Fibroblast of villous mesenchyme (primary cell): ENCODE measurements at regions not wholly inside any gene's neighbourhood (a gene's known extent, or its start where the extent isn't known, plus 50 kb on each side); places are given as distances from the start of the nearest gene placed in this dataset.

Source experiments
- DNase-seq: peaks from one replicate; pipeline ENCODE4 v3.0.0-alpha.2; 2010; ENCODE audit warnings: low read depth
- H3K4me3 ChIP-seq: 2 replicates; pipeline ENCODE4 v1.5.1; 2011; ENCODE audit warnings: low read depth, mild to moderate bottlenecking, low read length
- TF ChIP-seq, protein P1 (sequence below): IDR thresholded peaks from 2 replicates; pipeline ENCODE4 v1.5.1; 2012; ENCODE audit warnings: low read depth, mild to moderate bottlenecking, low read length; ENCODE audit not compliant: insufficient read depth

DNA sequence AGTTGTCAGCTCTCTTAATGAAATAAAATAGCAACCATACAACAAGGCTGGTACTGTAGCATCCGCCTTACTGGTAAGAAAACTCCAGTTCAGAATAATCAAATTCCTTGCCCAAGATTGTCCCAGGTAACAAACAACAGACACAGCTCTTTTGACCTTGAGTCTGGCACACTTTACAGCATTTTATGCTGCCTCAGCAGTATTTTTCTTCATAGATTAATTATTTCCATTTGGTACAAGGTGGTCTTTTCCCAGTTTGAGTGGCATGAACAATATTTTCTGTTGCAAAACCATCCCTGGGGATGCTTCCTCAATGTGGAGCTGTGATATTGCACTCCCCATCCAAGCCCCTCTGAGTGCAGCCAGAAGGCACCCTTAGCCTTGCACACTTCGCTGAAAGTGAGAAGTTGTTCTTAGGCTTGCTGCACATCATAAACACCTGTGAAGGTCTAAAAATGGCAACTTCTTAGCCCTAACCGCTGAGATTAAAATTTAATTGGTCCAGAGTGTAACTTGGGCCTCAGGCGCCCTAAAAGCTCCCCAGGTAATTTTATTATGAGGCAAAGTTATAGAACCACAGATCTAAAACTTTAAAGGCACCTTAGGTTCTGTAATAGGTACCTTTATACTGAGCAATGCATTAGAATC is 523.3 kb downstream of the CMPK2 start:
- no peak overlapping the region for H3K4me3 ChIP-seq
- no peak for DNase-seq
- TF ChIP-seq, protein P1, sequence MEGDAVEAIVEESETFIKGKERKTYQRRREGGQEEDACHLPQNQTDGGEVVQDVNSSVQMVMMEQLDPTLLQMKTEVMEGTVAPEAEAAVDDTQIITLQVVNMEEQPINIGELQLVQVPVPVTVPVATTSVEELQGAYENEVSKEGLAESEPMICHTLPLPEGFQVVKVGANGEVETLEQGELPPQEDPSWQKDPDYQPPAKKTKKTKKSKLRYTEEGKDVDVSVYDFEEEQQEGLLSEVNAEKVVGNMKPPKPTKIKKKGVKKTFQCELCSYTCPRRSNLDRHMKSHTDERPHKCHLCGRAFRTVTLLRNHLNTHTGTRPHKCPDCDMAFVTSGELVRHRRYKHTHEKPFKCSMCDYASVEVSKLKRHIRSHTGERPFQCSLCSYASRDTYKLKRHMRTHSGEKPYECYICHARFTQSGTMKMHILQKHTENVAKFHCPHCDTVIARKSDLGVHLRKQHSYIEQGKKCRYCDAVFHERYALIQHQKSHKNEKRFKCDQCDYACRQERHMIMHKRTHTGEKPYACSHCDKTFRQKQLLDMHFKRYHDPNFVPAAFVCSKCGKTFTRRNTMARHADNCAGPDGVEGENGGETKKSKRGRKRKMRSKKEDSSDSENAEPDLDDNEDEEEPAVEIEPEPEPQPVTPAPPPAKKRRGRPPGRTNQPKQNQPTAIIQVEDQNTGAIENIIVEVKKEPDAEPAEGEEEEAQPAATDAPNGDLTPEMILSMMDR: no peak

- no peak overlapping the region for H3K4me3 ChIP-seq
- TF ChIP-seq, protein P1: no peak
Measured at GRCh38 chr2:6343076-6343475, 522.6 kb downstream of the CMPK2 start.

DNA sequence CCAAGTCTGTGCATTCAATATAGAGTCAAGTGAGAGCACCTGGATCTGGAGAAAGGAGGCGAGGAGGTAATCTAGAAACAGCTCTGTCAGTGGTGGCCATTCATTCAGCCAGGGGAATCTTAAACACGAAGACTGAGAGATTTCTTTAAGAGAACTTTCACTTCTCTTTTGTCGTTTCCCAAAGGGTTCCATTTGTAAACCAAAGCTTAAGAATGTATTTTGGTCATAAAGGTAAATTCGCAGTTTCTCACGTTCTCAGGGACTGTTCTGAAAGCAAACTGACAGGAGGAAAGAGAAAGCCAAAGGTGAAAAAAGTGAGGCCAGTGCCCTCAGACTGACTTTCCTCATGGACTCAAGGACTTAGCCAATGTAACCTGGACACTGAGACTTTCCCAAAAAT is 513.5 kb downstream of the CMPK2 start:
- DNase-seq: no peak
- TF ChIP-seq, protein P1: no peak
- H3K4me3 ChIP-seq: no peak overlapping the region

More at GRCh38 chr2:6343076-6343475, 522.6 kb downstream of the CMPK2 start:
- DNase-seq: no peak

DNA sequence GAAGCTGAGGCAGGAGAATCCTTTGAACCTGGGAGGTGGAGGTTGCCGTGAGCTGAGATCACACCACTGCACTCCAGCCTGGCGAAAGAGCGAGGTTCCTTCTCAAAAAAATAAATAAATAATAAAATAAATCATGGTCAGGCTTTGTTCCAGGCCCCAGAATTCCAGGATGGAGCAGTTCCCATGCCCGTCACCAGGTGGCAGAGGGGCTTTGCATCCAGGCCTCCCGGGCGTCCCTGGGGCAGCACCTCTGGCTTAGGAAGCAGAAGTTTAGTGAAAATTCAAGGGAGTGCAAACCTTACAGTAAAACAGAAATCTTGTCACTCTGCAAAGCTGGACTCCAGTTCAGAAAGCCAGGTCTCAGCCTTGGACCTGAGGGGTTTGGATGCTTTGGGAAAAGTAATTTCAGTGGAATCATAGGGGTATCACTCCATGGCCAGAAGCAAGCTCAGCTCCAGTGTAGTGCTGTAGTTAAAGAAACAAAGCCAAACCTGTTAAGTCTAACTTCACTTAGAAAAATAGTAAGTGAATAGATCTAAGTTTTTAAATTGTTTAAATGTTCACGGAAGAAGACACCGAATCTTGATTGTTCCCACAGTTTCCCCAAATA is 512.7 kb downstream of the CMPK2 start:
- DNase-seq: peak; percentile 57
- no peak overlapping the region for H3K4me3 ChIP-seq
- TF ChIP-seq, protein P1: peak; percentile 79

- no peak for DNase-seq
- TF ChIP-seq, protein P1: no peak
- no peak overlapping the region for H3K4me3 ChIP-seq
Measured at GRCh38 chr2:6353669-6354068, 512.0 kb downstream of the CMPK2 start.

DNA sequence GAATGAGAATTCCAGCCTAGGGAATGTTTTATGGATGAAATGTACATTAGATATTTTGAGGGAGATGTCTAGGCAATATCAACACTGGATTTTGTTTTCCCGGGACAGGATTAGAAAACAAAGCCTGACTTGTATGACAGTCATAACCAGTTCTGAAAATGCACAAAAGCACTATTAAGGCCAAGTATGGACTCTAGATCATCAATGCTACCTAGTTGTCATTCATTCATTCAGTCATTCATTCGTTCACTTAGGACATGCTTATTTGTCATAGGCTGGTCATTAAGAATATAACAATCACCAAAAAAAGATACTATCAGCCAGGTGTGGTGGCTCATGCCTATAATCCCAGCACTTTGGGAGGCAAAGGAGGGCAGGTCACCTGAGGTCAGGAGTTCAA is 511.2 kb downstream of the CMPK2 start:
- TF ChIP-seq, protein P1: no peak
- no peak overlapping the region for H3K4me3 ChIP-seq
- no peak for DNase-seq
